ENCODE measurements at regions not wholly inside any gene's neighbourhood (a gene's known extent, or its start where the extent isn't known, plus 50 kb on each side); places are given as distances from the start of the nearest gene placed in this dataset.
"Not testable (repeated sequence)": the region's sequence is repeated elsewhere in the genome, so short reads cannot be mapped to it uniquely, and the experiment has no call there.

DNA sequence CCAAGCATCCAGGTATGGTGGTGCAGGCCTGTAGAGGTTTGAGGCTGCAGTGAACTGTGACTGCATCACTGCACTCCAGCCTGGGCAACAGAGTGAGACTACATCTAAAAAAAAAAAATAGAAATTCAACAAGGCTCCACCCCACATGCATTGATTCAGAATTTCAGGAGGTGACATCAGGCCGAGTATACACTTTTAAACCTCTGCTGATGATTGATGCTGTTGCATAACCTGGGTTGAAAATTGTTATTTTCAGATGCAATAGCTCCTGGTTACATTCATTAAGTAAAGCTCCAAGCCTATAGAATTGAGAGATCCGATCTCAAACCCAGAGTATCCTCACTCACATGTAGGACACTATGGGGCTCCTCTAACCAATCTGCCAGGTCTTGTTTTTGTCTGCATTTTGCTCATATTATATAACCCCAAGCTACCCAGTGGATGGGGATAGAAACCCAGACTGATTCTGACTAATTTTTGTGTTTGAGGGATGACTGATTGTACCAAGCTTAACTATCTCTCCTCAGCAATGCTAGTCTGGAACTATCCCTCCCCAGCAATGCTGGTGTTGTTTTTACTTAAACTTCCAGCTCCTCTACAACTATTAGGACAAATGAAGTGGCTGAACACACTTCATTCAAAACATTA, 123.5 kb upstream of the PREP start:
- H3K27me3 ChIP-seq (ENCODE audit: control insufficient read depth, insufficient read depth, low read length): no peaks in the 10 kb centered on the region
- no peak overlapping the region for H3K4me3 ChIP-seq (ENCODE audit: low read depth, low read length)
- H3K36me3 ChIP-seq (ENCODE audit: control insufficient read depth, insufficient read depth, low read length): no peaks in the 10 kb centered on the region
- TF ChIP-seq, protein P1, sequence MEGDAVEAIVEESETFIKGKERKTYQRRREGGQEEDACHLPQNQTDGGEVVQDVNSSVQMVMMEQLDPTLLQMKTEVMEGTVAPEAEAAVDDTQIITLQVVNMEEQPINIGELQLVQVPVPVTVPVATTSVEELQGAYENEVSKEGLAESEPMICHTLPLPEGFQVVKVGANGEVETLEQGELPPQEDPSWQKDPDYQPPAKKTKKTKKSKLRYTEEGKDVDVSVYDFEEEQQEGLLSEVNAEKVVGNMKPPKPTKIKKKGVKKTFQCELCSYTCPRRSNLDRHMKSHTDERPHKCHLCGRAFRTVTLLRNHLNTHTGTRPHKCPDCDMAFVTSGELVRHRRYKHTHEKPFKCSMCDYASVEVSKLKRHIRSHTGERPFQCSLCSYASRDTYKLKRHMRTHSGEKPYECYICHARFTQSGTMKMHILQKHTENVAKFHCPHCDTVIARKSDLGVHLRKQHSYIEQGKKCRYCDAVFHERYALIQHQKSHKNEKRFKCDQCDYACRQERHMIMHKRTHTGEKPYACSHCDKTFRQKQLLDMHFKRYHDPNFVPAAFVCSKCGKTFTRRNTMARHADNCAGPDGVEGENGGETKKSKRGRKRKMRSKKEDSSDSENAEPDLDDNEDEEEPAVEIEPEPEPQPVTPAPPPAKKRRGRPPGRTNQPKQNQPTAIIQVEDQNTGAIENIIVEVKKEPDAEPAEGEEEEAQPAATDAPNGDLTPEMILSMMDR (IDR thresholded peaks at IDR 0.05; ENCODE audit: insufficient read depth, low read length, severe bottlenecking): no peak
- DNase-seq (ENCODE audit: low read depth) (peak; percentile 70), FAIRE-seq (peak; percentile 62)

DNA sequence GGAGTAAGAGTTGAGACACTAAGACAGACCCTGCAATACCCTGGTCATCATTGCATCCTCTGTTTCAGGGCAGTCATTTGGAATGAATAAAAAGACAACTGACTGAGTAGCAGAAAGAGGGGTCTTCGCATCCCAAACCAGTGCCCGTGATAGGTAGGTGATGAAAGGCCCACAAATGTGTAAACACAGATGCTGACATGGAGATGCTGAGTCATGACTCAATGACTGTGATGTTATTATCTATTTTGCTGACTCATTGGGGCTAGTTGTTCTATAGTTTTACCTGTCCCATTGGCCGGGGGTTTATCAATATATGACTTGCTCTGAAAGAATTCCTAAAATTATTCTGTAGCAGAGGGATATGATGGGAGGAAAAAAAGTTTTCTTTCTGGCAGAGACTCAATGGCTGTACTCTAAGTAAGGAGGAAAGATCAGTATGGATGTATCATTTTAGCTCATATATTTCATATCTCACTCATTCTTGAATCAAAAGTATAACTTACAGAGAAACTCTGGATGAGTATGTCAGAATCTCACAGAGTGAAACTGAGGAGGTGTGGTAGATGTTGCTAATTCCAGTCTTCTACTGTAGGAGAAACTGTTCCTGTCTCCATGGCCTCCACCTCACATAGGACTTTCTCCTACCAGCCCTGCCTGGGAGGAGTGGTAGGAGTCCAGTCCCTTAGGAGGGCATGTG, 119.9 kb upstream of the PREP start:
- no peaks in the 10 kb centered on the region for H3K27me3 ChIP-seq (ENCODE audit: control insufficient read depth, insufficient read depth, low read length)
- no peak overlapping the region for H3K4me3 ChIP-seq (ENCODE audit: low read depth, low read length)
- DNase-seq (ENCODE audit: low read depth) (peak; percentile 63), FAIRE-seq (no peak)
- TF ChIP-seq, protein P1 (IDR thresholded peaks at IDR 0.05; ENCODE audit: insufficient read depth, low read length, severe bottlenecking): no peak
- no peaks in the 10 kb centered on the region for H3K36me3 ChIP-seq (ENCODE audit: control insufficient read depth, insufficient read depth, low read length)

DNA sequence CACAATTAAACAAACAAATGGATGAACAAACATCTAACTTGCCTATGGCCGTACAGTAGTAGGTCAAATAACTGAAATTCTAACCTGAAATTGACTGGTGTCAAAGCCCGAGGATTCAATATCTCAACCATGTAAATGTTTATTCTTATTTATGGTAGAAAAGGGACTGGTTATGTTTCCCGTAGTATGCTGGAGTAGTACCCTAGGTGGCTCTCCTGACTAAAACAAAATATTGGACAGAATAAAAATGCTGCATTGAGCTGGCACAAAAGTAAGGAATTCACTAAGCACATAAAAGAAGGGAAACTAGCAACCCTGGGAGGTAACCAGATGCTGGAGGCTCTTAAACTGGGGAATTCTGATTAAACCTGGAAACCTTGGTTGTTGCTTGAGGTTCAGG, 117.1 kb upstream of the PREP start:
- no peak overlapping the region for H3K4me3 ChIP-seq (ENCODE audit: low read depth, low read length)
- no peak for FAIRE-seq
- TF ChIP-seq, protein P1 (IDR thresholded peaks at IDR 0.05; ENCODE audit: insufficient read depth, low read length, severe bottlenecking): peak; percentile 2
- no peaks in the 10 kb centered on the region for H3K36me3 ChIP-seq (ENCODE audit: control insufficient read depth, insufficient read depth, low read length)
- DNase-seq (ENCODE audit: low read depth): peak; percentile 38
- H3K27me3 ChIP-seq (ENCODE audit: control insufficient read depth, insufficient read depth, low read length): no peaks in the 10 kb centered on the region

DNA sequence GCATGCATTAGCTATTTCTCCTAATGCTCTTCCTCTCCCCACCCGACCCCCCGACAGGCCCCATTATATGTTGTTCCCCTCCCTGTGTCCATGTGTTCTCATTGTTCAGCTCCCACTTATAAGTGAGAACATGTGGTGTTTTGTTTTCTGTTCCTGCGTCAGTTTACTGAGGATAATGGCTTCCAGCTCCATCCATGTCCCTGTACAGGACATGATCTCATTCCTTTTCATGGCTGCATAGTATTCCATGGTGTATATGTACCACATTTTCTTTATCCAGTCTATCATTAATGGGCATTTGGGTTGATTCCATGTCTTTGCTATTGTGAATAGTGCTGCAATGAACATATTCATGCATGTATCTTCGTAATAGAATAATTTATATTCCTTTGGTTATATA, 116.1 kb upstream of the PREP start:
- H3K27me3 ChIP-seq (ENCODE audit: control insufficient read depth, insufficient read depth, low read length); DNase-seq (ENCODE audit: low read depth); H3K4me3 ChIP-seq (ENCODE audit: low read depth, low read length); H3K36me3 ChIP-seq (ENCODE audit: control insufficient read depth, insufficient read depth, low read length); FAIRE-seq: not testable (repeated sequence)

DNA sequence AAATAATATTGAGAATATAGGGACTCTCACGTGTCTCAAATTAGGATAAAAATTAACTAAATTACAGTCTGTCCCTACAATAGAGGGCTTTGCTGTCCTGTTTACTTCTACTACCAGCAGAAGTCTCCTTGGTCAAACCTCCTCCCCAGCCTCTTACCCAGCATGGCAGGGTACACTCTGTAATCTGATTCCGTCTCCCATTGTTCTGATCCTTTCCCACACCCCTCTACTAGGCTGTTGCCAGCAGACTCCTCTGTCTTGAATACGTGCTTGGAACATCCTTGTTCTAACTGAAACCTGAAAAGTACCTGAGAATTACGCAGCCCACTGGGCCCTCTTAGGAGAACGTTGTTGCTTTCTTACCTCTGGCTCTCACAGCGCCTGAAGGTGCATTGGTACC, 112.2 kb upstream of the PREP start:
- FAIRE-seq: no peak

DNA sequence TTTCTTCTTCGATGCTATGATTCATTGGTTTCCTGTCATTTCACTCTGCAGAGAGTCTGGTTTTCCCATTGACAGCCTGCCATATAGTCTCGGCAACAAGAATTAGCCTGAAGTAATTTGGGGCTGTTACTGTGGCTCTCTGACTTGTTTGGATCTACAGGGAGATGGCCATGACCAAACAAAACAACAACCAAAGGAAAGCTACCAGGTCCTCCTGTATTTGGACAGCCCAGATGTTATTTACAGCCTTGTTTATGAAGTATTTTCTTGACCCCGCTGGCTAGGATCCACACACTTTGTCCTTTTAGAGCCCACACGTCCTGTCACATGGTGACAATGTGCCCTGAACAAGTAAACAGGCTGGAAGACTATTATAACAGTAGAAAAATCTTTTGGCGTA, 111.4 kb upstream of the PREP start:
- FAIRE-seq: no peak
- Histone ChIP-seq H3K27me3 (ENCODE audit: control insufficient read depth, insufficient read depth, low read length) (no peaks in the 10 kb centered on the region), H3K4me3 (ENCODE audit: low read depth, low read length) (no peak overlapping the region), H3K36me3 (ENCODE audit: control insufficient read depth, insufficient read depth, low read length) (no peaks in the 10 kb centered on the region)
- DNase-seq (ENCODE audit: low read depth): no peak
- TF ChIP-seq, protein P1 (IDR thresholded peaks at IDR 0.05; ENCODE audit: insufficient read depth, low read length, severe bottlenecking): no peak

More for the DNA sequence above, 112.2 kb upstream of the PREP start:
- DNase-seq (ENCODE audit: low read depth): no peak
- Histone ChIP-seq H3K36me3 (ENCODE audit: control insufficient read depth, insufficient read depth, low read length) (no peaks in the 10 kb centered on the region), H3K4me3 (ENCODE audit: low read depth, low read length) (no peak overlapping the region), H3K27me3 (ENCODE audit: control insufficient read depth, insufficient read depth, low read length) (no peaks in the 10 kb centered on the region)
- TF ChIP-seq, protein P1 (IDR thresholded peaks at IDR 0.05; ENCODE audit: insufficient read depth, low read length, severe bottlenecking): no peak

Data from bronchial epithelial cell (primary cell).